Nucleus accumbens (tissue), 56 donors: ENCODE measurements at regions not wholly inside any gene's neighbourhood (a gene's known extent, or its start where the extent isn't known, plus 50 kb on each side); places are given as distances from the start of the nearest gene placed in this dataset.

ENCODE experiments used
- DNase-seq, 56 donors: peaks; one replicate each; lab custom pipeline; 2025; lab: John Stamatoyannopoulos, UW

- DNase-seq = no peak
These were observed 86.8 kb downstream of the ZC3H11B start for GRCh38 chr1:219526074-219526473.

DNA sequence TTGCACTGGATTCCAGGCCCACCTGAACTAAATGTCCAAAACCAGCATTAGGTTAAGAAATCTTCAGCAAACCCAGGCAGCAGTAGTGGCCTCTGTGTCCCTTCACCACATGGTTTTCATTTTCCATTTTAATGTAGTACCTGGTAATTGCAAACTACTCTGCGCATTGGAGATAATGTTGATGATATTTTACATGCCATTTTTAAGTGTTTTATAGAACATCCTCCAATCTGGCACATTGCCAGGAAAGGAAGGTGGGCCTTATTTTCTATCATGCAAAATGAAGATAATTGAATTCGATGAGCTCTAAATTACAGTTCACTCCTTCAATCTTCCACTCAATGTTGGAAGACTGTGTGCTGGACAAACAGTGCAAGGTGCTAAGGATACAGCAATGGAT, 89.5 kb downstream of the ZC3H11B start:
- no peak for DNase-seq

DNA sequence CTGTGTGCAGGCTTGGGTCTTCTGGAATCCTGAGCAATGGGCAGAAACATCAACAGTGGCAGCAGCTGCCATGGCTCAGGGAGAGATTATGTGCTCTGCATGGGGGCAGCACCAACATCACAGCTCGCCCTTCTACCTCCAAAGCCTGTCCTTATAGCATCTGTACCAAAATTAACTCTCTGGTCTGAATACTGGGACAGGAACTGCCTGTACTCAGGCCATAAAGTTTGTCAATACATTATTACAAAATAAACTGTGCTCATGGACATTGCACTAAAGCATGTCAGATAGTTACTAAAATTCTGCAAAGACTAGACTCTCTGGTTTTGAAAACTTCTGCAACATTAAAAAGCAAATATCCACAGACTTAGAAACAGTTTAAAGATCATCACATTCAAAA, 91.6 kb downstream of the ZC3H11B start:
- no peak for DNase-seq

GRCh38 chr1:219520241-219520640, 92.7 kb downstream of the ZC3H11B start:
- no peak for DNase-seq

GRCh38 chr1:219518907-219519248, 94.0 kb downstream of the ZC3H11B start:
- no peak for DNase-seq

DNA sequence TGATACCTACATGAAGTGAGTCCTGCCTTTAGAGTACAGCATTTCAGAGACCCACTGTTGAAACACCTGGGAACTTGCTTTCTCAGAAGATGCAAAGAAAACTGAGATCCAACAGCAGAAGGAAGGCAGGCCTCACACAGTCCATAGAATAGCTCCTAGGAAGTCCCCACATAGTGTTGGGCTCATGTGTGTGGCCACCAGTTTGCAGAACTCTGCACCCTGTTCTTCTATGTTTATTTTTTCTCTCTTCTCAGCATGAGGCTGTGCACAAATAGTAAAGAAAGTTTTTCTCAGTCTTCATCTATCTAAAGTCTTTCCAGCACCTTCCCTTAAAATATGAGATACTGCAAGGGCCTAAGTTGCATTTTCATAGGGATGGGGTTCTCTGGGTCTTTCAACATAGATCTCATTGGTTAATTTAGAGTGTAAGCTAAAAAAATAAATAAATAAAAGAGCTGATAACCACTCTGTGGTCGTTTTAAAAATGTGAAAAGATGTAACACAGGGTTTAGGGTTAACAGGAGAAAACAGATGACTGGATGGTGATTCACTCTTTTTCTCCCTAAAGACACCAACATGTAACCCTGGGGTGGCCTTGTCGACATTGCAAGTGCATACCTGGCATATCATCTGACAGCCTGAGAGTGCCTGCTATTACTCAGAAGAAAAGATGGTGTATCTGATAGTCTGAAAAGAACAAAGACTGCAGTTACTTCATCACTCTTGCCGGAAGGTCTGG, 94.6 kb downstream of the ZC3H11B start:
- no peak for DNase-seq

- DNase-seq = no peak
These were observed 95.9 kb downstream of the ZC3H11B start for GRCh38 chr1:219517031-219517430.

- no peak for DNase-seq
These were observed 98.2 kb downstream of the ZC3H11B start for GRCh38 chr1:219514728-219515127.

- no peak for DNase-seq
These were observed 105.5 kb downstream of the ZC3H11B start for GRCh38 chr1:219507437-219507836.

DNA sequence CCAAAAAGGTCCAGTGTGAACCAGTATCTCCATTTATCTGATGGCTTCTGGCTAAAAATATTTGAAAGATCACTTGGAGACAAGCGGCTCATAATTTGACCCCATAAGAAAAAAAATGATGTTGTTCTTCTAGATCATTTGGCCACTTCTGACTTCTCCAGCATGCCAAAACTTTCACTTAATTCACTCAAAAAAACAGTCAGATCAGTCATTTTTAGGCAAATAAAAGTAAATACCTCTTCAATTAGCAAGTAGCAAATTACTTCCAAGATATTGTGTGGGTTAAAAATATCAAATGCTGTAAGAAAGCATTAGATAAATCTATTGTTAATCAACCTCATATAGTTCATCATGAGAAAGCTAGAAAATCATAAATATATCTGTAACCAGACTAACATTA, 106.0 kb downstream of the ZC3H11B start:
- no peak for DNase-seq

DNA sequence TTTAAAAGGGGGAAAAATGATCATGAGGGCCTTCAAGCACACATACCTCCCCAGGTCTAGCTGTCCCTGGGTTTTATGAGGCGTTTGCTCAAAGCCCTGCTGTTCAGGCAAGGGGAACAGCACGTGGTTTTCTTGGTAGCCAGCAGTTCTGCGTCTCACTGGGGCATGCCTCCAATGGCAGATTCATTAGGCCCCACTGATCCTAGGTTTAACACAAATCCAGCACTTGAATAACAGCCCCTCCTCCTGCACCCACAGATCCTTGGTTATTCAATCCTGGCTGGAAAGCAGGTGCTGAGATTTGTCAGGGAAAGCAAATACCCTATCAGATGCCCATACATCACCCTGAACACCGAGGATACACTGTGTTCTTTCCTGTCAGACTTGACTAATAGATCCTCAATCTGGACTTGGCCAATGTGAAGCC, 106.4 kb downstream of the ZC3H11B start:
- DNase-seq = no peak

- no peak for DNase-seq
These were observed 107.0 kb downstream of the ZC3H11B start for GRCh38 chr1:219505886-219506285.

DNA sequence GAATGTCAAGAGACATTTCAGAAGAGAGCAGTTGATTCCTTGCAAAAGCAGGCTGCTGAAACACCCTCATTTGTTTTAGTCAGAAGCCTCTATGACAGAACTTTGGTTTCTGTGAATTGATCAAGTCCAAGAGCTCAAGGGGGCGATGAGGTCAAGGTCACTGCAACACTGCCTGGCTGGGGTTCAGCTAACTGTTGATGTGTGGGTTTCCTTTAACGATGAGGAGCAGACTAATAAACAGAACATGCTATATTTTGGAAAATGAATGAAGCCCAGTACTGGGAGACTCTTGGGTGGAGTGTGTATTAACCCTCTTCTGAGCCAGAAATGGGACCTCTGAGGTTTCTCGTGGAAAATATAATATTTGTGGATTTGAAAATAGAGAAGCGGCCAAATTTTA, 109.3 kb downstream of the ZC3H11B start:
- no peak for DNase-seq

DNA sequence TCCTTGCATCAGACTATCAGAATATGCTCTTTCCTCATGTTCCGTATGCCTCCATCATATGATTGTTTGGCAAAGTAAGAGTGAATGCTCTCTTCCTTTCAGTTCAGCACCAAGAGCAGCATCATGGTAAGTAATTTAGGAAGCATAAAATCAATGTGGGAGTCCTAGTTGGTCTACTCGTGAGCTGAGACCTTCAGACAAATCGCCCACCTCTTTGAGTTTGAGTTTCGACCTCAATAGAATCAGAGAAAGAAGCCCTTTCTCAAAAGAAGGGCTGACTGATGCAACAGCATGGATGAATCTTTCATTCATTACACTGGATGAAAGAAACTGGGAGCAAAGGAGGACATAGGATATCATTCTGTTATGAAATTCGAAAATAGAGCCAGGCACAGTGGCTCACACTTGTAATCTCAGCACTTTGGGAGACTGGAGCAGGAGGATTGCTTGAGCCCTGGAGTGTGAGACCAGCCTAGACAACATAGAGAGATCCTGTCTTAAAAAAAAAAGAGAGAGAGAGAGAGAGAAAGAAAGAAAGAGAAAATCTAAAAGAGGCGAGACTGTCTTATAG, 112.5 kb downstream of the ZC3H11B start:
- no peak for DNase-seq

GRCh38 chr1:219498666-219499065, 114.2 kb downstream of the ZC3H11B start:
- no peak for DNase-seq

DNA sequence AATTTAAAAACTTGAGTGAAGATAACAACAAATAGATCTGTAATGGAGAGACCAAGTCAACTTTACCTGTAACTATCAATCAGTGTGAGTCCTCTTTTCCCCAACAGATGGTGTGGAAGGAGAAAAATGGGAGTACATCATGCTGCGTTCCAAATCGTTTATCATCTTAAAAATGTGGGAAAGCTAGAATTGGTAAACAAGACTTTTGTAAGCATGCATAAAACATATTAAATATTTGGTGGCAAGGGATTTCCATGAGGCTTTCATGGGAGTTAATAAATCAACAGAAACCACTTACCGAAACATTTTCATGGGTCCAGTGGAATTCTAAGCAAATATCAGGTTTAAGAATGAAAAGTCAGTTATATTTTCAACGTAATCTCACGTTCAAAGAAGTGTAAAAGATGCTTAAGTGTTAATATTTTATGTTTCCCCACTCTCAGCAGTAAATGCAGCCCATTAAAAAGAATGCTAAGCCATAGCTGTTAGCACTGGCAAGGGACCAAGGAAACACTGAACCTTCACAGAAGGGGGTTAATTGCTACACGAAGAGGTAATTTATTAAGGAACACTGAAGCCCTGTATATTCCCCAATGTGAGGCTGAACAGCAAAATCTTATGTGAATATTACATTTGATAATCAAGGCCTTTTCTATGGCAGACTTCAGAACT, 117.0 kb downstream of the ZC3H11B start:
- DNase-seq = no peak

DNA sequence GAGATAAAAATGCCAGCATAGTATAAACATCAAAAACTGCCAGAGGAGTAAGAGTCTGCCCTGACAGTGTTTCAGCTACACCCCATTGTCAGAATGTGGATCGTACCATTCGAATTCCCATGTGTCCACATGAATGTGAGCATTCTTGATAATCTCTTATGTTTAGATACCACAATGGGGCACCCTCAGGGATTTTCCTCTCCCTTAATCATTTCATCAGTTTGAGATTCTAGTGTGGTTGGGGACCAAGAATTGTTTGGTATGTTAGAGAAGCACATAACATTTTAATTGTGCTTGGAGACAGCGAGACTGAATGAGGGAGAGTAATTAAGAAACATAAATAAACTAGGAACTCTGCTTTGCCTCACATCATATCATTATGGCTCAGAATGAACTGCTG, 120.2 kb downstream of the ZC3H11B start:
- DNase-seq = no peak

DNA sequence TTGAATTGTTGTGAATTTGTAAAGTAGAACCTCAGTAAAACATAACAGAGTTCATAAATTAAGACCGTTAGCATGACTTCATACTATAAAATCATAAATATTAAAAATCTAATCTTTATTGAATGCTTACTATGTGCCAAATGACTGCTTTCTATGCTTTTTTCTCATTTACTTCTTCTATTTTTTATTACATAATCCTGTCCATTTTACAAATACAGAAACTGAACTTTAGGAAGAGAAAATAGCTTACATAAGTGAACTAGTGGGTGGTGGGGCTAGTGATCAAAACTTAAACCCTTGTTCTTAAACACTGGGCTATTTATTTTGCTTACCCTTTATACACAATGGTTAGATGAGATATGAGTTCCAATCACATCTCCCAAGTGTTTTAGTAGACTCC, 122.3 kb downstream of the ZC3H11B start:
- no peak for DNase-seq

DNA sequence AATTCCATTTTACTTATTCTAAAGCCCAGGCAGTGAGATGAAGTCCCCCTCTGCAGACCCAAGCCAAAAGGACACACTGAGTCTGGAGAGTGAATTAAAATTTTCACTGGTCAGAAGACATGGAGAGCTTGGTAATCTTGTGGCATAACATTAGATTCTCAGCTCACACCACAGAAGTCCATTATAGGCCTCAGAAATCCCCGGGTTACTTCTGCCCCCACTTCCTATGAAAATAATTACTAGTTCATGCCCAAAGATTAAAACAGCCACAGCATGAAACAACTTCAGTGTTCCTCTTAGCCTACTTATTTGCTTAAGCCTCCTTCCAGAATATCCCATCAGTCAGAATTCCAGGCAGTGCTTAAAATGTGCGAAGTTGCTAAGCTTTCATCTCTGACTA, 123.3 kb downstream of the ZC3H11B start:
- DNase-seq = no peak

DNA sequence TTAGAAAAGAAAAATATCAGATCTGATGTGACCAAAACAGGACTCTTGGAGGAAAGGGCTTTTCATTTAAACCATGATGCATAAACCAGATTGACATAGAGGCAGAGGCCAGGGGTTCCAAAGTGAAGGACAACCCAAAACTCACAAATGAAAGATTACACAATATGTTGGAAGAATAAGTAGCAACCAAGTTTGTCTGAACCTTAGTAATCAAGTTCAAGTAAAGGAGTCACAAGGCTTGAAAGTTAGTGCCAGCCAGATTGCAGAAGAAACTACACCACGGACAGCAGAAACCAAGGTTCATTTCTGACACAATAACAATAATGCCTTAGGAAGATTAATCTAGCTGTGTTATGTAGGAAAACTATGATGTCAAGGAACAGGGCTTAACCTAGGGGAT, 124.6 kb downstream of the ZC3H11B start:
- no peak for DNase-seq

GRCh38 chr1:219483530-219483929, 129.4 kb downstream of the ZC3H11B start:
- DNase-seq = no peak

GRCh38 chr1:219480011-219480410, 132.9 kb downstream of the ZC3H11B start:
- DNase-seq = no peak
